HFFc6 (cell line): ENCODE measurements at regions not wholly inside any gene's neighbourhood (a gene's known extent, or its start where the extent isn't known, plus 50 kb on each side); places are given as distances from the start of the nearest gene placed in this dataset.

Experiments
- DNase-seq: peaks from one replicate; pipeline ENCODE4 v3.0.0-alpha.2; 2018
- H3K27ac Mint-ChIP-seq: 2 replicates; pipeline ENCODE4 v1.8.0; 2020; ENCODE audit warnings: mild to moderate bottlenecking, mixed read lengths
- H3K27me3 Mint-ChIP-seq: 2 replicates; pipeline ENCODE4 v1.8.0; 2021; ENCODE audit warnings: mild to moderate bottlenecking, moderate library complexity, mixed read lengths; ENCODE audit not compliant: insufficient read depth
- H3K36me3 Mint-ChIP-seq: 2 replicates; pipeline ENCODE4 v1.8.0; 2021; ENCODE audit warnings: low read depth, mixed read lengths
- H3K4me1 Mint-ChIP-seq: 2 replicates; pipeline ENCODE4 v1.8.0; 2020; ENCODE audit warnings: low read depth, mixed read lengths
- H3K4me3 Mint-ChIP-seq: 2 replicates; pipeline ENCODE4 v1.8.0; 2020; ENCODE audit warnings: mild to moderate bottlenecking, moderate library complexity, mixed read lengths
- H3K9me3 Mint-ChIP-seq: 2 replicates; pipeline ENCODE4 v1.8.0; 2020; ENCODE audit warnings: mild to moderate bottlenecking, mixed read lengths
- TF ChIP-seq, protein P1 (sequence below): fragments of 200-600 bp; sonication (generic); IDR thresholded peaks from 2 replicates; pipeline ENCODE4 v1.5.0; 2021; ENCODE audit warnings: antibody characterized with exemption, mild to moderate bottlenecking

DNA sequence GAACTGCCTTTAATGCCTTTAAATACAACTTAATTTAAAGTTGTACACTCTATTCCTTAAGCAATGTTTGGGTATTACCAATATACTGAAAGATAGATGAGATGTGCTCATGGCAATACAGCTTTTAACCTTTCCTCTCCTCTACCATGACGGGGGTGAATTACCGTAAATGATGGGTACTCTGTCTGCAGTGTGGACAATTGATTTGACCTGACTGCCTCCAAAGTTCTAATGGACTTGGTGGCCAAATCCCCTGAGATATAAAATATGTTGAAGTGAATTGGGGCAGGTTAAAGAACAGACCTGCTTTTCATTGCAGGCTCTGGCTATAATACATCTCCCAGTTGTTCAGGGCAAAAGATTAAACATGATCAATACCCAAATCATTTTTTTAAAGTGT, 367.4 kb upstream of the NR5A2 start:
- H3K27ac Mint-ChIP-seq: no peak overlapping the region
- H3K4me3 Mint-ChIP-seq: no peak overlapping the region
- TF ChIP-seq, protein P1, sequence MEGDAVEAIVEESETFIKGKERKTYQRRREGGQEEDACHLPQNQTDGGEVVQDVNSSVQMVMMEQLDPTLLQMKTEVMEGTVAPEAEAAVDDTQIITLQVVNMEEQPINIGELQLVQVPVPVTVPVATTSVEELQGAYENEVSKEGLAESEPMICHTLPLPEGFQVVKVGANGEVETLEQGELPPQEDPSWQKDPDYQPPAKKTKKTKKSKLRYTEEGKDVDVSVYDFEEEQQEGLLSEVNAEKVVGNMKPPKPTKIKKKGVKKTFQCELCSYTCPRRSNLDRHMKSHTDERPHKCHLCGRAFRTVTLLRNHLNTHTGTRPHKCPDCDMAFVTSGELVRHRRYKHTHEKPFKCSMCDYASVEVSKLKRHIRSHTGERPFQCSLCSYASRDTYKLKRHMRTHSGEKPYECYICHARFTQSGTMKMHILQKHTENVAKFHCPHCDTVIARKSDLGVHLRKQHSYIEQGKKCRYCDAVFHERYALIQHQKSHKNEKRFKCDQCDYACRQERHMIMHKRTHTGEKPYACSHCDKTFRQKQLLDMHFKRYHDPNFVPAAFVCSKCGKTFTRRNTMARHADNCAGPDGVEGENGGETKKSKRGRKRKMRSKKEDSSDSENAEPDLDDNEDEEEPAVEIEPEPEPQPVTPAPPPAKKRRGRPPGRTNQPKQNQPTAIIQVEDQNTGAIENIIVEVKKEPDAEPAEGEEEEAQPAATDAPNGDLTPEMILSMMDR: no peak
- H3K9me3 Mint-ChIP-seq: no peaks in the 10 kb centered on the region; the same call in 1 of the 2 replicates
- peaks cover 13% of the 10 kb centered on the region for H3K4me1 Mint-ChIP-seq
- no peaks in the 10 kb centered on the region for H3K36me3 Mint-ChIP-seq
- DNase-seq: no peak
- peaks cover 3% of the 10 kb centered on the region; the same call in 1 of the 2 replicates for H3K27me3 Mint-ChIP-seq

DNA sequence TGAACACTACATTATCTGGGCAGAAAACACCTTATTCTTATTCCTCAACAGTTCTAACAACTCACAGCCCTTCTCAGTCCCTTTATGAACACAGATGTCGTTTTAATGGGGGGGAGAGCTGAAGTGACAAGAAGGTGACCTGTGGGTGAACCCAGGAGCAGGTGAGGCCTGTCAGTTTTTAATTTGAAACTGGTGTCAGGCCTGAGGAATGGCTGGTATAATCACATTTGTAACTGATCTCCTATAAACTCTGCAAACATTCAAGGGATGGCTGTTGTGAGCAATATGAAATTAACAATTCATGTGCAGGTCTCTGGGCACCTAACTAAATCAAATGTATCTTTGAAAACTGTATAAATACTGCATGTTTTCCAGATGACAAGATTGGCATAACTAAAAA, 362.1 kb upstream of the NR5A2 start:
- no peaks in the 10 kb centered on the region for H3K4me1 Mint-ChIP-seq
- H3K4me3 Mint-ChIP-seq: no peak overlapping the region
- TF ChIP-seq, protein P1: no peak
- H3K27ac Mint-ChIP-seq: no peak overlapping the region
- no peaks in the 10 kb centered on the region for H3K9me3 Mint-ChIP-seq
- no peaks in the 10 kb centered on the region for H3K36me3 Mint-ChIP-seq
- no peak for DNase-seq
- H3K27me3 Mint-ChIP-seq: peaks cover 3% of the 10 kb centered on the region

DNA sequence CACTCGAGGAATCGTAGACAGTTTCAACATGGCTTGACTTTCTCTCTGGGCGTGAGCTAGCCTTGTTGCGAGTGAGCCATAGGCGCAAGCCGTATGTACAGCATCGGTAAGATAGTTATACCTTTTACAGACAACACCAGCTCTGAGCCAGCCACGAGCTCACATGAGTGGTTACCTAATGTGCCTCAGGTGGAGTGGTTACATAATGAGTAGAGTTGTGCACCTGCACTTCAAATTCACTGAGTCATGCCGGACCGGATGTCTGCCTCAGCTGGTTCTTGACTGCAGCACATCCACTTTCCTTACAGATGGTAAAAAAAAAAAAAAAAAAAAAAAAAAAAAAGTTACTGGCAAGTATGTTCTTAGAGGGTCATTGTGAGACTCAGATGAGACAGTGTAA, 360.4 kb upstream of the NR5A2 start:
- no peaks in the 10 kb centered on the region for H3K4me1 Mint-ChIP-seq
- no peaks in the 10 kb centered on the region; the same call in 1 of the 2 replicates for H3K27me3 Mint-ChIP-seq
- no peak for DNase-seq
- no peaks in the 10 kb centered on the region for H3K36me3 Mint-ChIP-seq
- H3K4me3 Mint-ChIP-seq: no peak overlapping the region
- H3K27ac Mint-ChIP-seq: no peak overlapping the region
- no peaks in the 10 kb centered on the region for H3K9me3 Mint-ChIP-seq
- TF ChIP-seq, protein P1: no peak

DNA sequence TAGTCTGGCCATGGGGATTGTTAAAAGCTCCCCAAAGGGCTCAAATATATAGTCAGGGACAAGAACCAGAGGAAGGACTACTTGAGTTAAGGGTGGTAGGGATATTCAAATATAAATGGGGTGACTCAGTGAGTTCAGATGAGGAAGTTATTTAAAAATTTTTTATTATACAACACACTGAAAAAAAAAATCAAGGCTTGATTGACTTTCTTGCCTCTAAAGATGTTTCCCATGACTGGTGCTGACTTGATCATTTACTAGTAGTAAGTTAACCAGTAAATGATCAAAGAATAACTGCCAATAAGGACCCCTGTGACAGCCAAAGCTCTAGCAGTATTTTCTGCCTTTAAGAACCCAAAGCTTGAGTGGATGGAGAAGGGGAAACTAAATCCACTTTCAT, 357.6 kb upstream of the NR5A2 start:
- Mint-ChIP-seq H3K36me3 (no peaks in the 10 kb centered on the region), H3K4me1 (no peaks in the 10 kb centered on the region), H3K27ac (no peak overlapping the region), H3K27me3 (peaks cover 2% of the 10 kb centered on the region), H3K4me3 (no peak overlapping the region), H3K9me3 (no peaks in the 10 kb centered on the region)
- no peak for DNase-seq
- TF ChIP-seq, protein P1: no peak

DNA sequence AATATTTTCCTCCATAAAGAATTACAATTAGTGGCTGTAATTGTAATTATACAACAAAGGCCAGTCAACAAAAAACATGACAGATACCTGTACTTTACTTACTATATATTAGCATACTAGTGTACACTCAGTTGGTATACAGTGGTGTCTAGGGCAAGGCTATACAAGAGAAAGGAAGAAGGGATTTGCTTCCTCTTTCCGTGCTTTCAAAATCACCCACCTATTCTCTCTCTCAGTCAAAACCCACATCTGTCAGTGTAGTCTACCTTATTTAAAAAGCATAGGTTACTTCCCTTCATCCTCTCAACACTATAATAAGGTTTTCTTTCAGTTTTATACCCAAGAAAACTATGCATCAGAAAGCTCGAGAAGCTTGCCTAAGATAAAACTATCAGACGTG, 355.8 kb upstream of the NR5A2 start:
- peaks cover 2% of the 10 kb centered on the region for H3K27me3 Mint-ChIP-seq

More for the DNA sequence above, 355.8 kb upstream of the NR5A2 start:
- Mint-ChIP-seq H3K4me3 (no peak overlapping the region), H3K36me3 (no peaks in the 10 kb centered on the region), H3K9me3 (no peaks in the 10 kb centered on the region), H3K4me1 (no peaks in the 10 kb centered on the region), H3K27ac (no peak overlapping the region)
- DNase-seq: no peak
- TF ChIP-seq, protein P1: no peak
